ENCODE measurements at regions not wholly inside any gene's neighbourhood (a gene's known extent, or its start where the extent isn't known, plus 50 kb on each side); places are given as distances from the start of the nearest gene placed in this dataset.

DNA sequence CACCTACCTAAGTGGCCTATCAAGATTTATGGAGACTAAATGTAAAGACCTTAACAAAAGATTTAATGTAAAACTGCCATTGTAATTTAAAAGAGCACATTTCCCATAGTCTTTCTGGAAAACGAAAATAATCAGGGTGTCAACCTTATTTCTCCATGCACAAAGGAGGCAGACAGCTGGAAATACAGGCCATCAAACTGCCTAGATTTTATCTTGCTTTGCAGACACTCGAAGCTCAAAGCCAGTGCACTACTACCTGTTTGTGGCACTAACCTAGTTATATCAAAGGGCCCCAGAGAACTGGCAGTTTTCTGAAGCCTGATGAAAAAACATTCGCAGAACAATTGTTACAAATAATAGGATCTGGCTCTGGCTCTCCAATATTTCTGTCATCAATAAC lies 863.9 kb downstream of the STPG2 start:
- H4K91ac ChIP-seq (ENCODE audit: insufficient read depth, low read depth, low read length) = no peak overlapping the region
- no peak overlapping the region for H2AK9ac ChIP-seq (replicated peaks; ENCODE audit: low read depth, low read length, poor library complexity)
- no TSS peak for BruUV-seq (replicated peaks)
- H4K20me1 ChIP-seq (ENCODE audit: insufficient read depth, low read length) = no peaks in the 10 kb centered on the region
- in situ Hi-C loops (cut with MboI; ENCODE audit: low sequenced_read_pairs) (no loop called here), intact Hi-C loops (cut with micrococcal nuclease) (no loop called here), dilution Hi-C loops (cut with HindIII; ENCODE audit: low sequenced_read_pairs, unreplicated experiment) (no loop called here)
- ATAC-seq (ENCODE audit: low read depth) (no peak), DNase-seq (no peak)
- H3K4ac ChIP-seq (ENCODE audit: low read depth, low read length) = no peak overlapping the region
- TF ChIP-seq, protein P1, sequence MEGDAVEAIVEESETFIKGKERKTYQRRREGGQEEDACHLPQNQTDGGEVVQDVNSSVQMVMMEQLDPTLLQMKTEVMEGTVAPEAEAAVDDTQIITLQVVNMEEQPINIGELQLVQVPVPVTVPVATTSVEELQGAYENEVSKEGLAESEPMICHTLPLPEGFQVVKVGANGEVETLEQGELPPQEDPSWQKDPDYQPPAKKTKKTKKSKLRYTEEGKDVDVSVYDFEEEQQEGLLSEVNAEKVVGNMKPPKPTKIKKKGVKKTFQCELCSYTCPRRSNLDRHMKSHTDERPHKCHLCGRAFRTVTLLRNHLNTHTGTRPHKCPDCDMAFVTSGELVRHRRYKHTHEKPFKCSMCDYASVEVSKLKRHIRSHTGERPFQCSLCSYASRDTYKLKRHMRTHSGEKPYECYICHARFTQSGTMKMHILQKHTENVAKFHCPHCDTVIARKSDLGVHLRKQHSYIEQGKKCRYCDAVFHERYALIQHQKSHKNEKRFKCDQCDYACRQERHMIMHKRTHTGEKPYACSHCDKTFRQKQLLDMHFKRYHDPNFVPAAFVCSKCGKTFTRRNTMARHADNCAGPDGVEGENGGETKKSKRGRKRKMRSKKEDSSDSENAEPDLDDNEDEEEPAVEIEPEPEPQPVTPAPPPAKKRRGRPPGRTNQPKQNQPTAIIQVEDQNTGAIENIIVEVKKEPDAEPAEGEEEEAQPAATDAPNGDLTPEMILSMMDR (conservative IDR thresholded peaks at IDR 0.05; ENCODE audit: low read depth, low read length) = no peak
- no peak for TF ChIP-seq MAFK (IDR thresholded peaks at IDR 0.05; ENCODE audit: low read depth, low read length)
- no peak for TF ChIP-seq MXI1 (IDR thresholded peaks at IDR 0.05; ENCODE audit: borderline replicate concordance, low read depth, low read length)
- no peak for TF ChIP-seq CHD1 (IDR thresholded peaks at IDR 0.05; ENCODE audit: low read depth, low read length)
- TF ChIP-seq RFX5 (IDR thresholded peaks at IDR 0.05; ENCODE audit: low read depth, low read length) = no peak
- TF ChIP-seq RCOR1 (IDR thresholded peaks at IDR 0.05; ENCODE audit: insufficient replicate concordance, low read length) = no peak
- TF ChIP-seq CEBPB (IDR thresholded peaks at IDR 0.05; ENCODE audit: low read depth, low read length) = no peak
- TF ChIP-seq SMC3 (IDR thresholded peaks at IDR 0.05; ENCODE audit: low read depth, low read length) = no peak
- TF ChIP-seq, protein P2, sequence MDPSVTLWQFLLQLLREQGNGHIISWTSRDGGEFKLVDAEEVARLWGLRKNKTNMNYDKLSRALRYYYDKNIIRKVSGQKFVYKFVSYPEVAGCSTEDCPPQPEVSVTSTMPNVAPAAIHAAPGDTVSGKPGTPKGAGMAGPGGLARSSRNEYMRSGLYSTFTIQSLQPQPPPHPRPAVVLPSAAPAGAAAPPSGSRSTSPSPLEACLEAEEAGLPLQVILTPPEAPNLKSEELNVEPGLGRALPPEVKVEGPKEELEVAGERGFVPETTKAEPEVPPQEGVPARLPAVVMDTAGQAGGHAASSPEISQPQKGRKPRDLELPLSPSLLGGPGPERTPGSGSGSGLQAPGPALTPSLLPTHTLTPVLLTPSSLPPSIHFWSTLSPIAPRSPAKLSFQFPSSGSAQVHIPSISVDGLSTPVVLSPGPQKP (IDR thresholded peaks at IDR 0.05; ENCODE audit: borderline replicate concordance, low read depth, low read length) = no peak
- no peak for TF ChIP-seq BHLHE40 (IDR thresholded peaks at IDR 0.05; ENCODE audit: low read depth, low read length)
- TF ChIP-seq MAZ (IDR thresholded peaks at IDR 0.05; ENCODE audit: borderline replicate concordance, low read depth, low read length) = no peak
- TF ChIP-seq FOS (IDR thresholded peaks at IDR 0.05; ENCODE audit: low read depth, low read length) = no peak
- TF ChIP-seq RAD21 (IDR thresholded peaks at IDR 0.05; ENCODE audit: low read length) = no peak
- no peak for TF ChIP-seq NFE2L2 (IDR thresholded peaks at IDR 0.05; ENCODE audit: low read depth, low read length)
- no peak for TF ChIP-seq POLR2A (IDR thresholded peaks at IDR 0.05; ENCODE audit: low read depth, low read length)
- TF ChIP-seq, protein P3, sequence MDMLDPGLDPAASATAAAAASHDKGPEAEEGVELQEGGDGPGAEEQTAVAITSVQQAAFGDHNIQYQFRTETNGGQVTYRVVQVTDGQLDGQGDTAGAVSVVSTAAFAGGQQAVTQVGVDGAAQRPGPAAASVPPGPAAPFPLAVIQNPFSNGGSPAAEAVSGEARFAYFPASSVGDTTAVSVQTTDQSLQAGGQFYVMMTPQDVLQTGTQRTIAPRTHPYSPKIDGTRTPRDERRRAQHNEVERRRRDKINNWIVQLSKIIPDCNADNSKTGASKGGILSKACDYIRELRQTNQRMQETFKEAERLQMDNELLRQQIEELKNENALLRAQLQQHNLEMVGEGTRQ (IDR thresholded peaks at IDR 0.05; ENCODE audit: low read depth, low read length) = no peak
- H3K4me2 ChIP-seq (ENCODE audit: low read depth, low read length) = no peak overlapping the region
- no CpG with 5 or more reads among the region's 3 CpGs for WGBS, 2 experiments (ENCODE audit: extremely low coverage in 2 of 2, insufficient read length in 1 of 2)
- no peak overlapping the region for H3K14ac ChIP-seq (replicated peaks; ENCODE audit: low read depth, low read length)
- no peaks in the 10 kb centered on the region for H3K79me1 ChIP-seq (ENCODE audit: low read depth in 1 of 2, low read length in 2 of 2)
- H3K27ac ChIP-seq (ENCODE audit: insufficient read depth, low read length) = no peak overlapping the region
- no peak overlapping the region for H2AK5ac ChIP-seq (ENCODE audit: low read depth, low read length)
- POLR2A ChIA-PET (ENCODE audit: unreplicated experiment) = no interaction called here
- H3K4me3 ChIP-seq (ENCODE audit: insufficient read depth, low read depth, low read length) = no peak overlapping the region
- H3K9ac ChIP-seq (ENCODE audit: low read depth, low read length) = no peak overlapping the region
- H2BK120ac ChIP-seq (ENCODE audit: low read depth, low read length) = no peak overlapping the region
- H3K18ac ChIP-seq (ENCODE audit: low read depth, low read length) = no peak overlapping the region
- H4K8ac ChIP-seq (ENCODE audit: low read depth in 2 of 2, low read length in 2 of 2) = no peak overlapping the region
- no peak overlapping the region for H2BK20ac ChIP-seq (ENCODE audit: low read depth, low read length)
- H3K27me3 ChIP-seq (ENCODE audit: control insufficient read depth, insufficient read depth, low read length) = no peaks in the 10 kb centered on the region
- H2BK15ac ChIP-seq (ENCODE audit: low read depth, low read length) = no peak overlapping the region
- no peaks in the 10 kb centered on the region for H3K4me1 ChIP-seq (ENCODE audit: control insufficient read depth, insufficient read depth, low read length)
- no peaks in the 10 kb centered on the region for H3K36me3 ChIP-seq (ENCODE audit: control insufficient read depth, insufficient read depth, low read length)
- no peak overlapping the region for H4K5ac ChIP-seq (ENCODE audit: low read depth, low read length)
- no peak overlapping the region for H2AFZ ChIP-seq (replicated peaks; ENCODE audit: low read length, poor library complexity)
- no peak overlapping the region for H2BK5ac ChIP-seq (ENCODE audit: low read depth, low read length, poor library complexity, severe bottlenecking)
- CTCF ChIA-PET = no interaction called here
- no peaks in the 10 kb centered on the region for H3K9me1 ChIP-seq (ENCODE audit: insufficient read depth, low read length)
- H3K9me3 ChIP-seq (ENCODE audit: control insufficient read depth, insufficient read depth, low read length) = no peaks in the 10 kb centered on the region; the same call in 1 of the 2 replicates
- no peak overlapping the region for H3K56ac ChIP-seq (ENCODE audit: extremely low read depth, insufficient read depth, low read length)
- H3K23ac ChIP-seq (ENCODE audit: low read depth, low read length) = no peak overlapping the region
